HEK293T (cell line): ENCODE measurements at regions not wholly inside any gene's neighbourhood (a gene's known extent, or its start where the extent isn't known, plus 50 kb on each side); places are given as distances from the start of the nearest gene placed in this dataset.

ENCODE experiments used
- CTCF ChIA-PET: fragments of 350-600 bp; formaldehyde crosslinking; extraction: SDS; loops from one replicate; lab custom pipeline; 2021; ENCODE audit warnings: antibody characterized with exemption, inconsistent platforms; lab: Yijun Ruan, JAX
- POLR2A ChIA-PET: fragments of 350-600 bp; formaldehyde crosslinking; extraction: SDS; loops from one replicate; lab custom pipeline; 2020; ENCODE audit warnings: antibody characterized with exemption, inconsistent platforms; lab: Yijun Ruan, JAX
- DNase-seq: peaks from one replicate; pipeline ENCODE4 v3.0.0; 2012; ENCODE audit warnings: mixed read lengths; ENCODE audit errors: extremely low spot score
- ARNT ChIP-seq: fragments of 450-650 bp; IDR thresholded peaks from 2 replicates; pipeline ENCODE4 v1.6.1; 2017; ENCODE audit warnings: mild to moderate bottlenecking
- BHLHE40 ChIP-seq: fragments of 450-650 bp; IDR thresholded peaks from 2 replicates; pipeline ENCODE4 v1.6.1; 2016; ENCODE audit warnings: mild to moderate bottlenecking, moderate library complexity, borderline replicate concordance
- CTBP1 ChIP-seq: fragments of 450-650 bp; IDR thresholded peaks from 2 replicates; pipeline ENCODE4 v1.6.1; 2016; ENCODE audit warnings: borderline replicate concordance
- ELF4 ChIP-seq: fragments of 450-650 bp; IDR thresholded peaks from 2 replicates; pipeline ENCODE4 v1.6.1; 2017; ENCODE audit warnings: antibody characterized with exemption
- FOXA1 ChIP-seq: fragments of 450-650 bp; IDR thresholded peaks from 2 replicates; pipeline ENCODE4 v1.6.1; 2016; ENCODE audit warnings: mild to moderate bottlenecking
- FOXK2 ChIP-seq: fragments of 450-650 bp; IDR thresholded peaks from 2 replicates; pipeline ENCODE4 v1.6.1; 2016; ENCODE audit warnings: mild to moderate bottlenecking
- FOXM1 ChIP-seq: fragments of 450-650 bp; IDR thresholded peaks from 2 replicates; pipeline ENCODE4 v1.6.1; 2017; ENCODE audit warnings: mild to moderate bottlenecking, borderline replicate concordance
- HDGF ChIP-seq: fragments of 450-650 bp; IDR thresholded peaks from 2 replicates; pipeline ENCODE4 v1.6.1; 2017; ENCODE audit warnings: antibody characterized with exemption, borderline replicate concordance
- L3MBTL2 ChIP-seq: fragments of 450-650 bp; conservative IDR thresholded peaks from 2 replicates; pipeline ENCODE4 v1.6.1; 2016; ENCODE audit warnings: mild to moderate bottlenecking
- LEF1 ChIP-seq: fragments of 450-650 bp; IDR thresholded peaks from 2 replicates; pipeline ENCODE4 v1.6.1; 2017; ENCODE audit warnings: mild to moderate bottlenecking, borderline replicate concordance
- NFRKB ChIP-seq: fragments of 450-650 bp; IDR thresholded peaks from 2 replicates; pipeline ENCODE4 v1.6.1; 2016; ENCODE audit warnings: mild to moderate bottlenecking, moderate library complexity
- PKNOX1 ChIP-seq: fragments of 450-650 bp; IDR thresholded peaks from 2 replicates; pipeline ENCODE4 v1.6.1; 2016
- SP1 ChIP-seq: fragments of 450-650 bp; IDR thresholded peaks from 2 replicates; pipeline ENCODE4 v1.6.1; 2017
- SUZ12 ChIP-seq: fragments of 450-650 bp; IDR thresholded peaks from 2 replicates; pipeline ENCODE4 v1.6.1; 2016; ENCODE audit warnings: mild to moderate bottlenecking
- TARDBP ChIP-seq: fragments of 450-650 bp; IDR thresholded peaks from 2 replicates; pipeline ENCODE4 v1.6.1; 2016
- ZNF384 ChIP-seq: fragments of 450-650 bp; IDR thresholded peaks from 2 replicates; pipeline ENCODE4 v1.6.1; 2016

GRCh38 chr1:177790566-177790965 lies 179.3 kb downstream of the SEC16B start:
- ChIA-PET CTCF (no interaction called here), POLR2A (no interaction called here)
- DNase-seq, result no peak
- TF ChIP-seq ARNT, result no peak
- TF ChIP-seq ELF4, result no peak
- TF ChIP-seq FOXM1, result no peak
- TF ChIP-seq FOXA1, result no peak
- TF ChIP-seq FOXK2, result no peak
- no peak for TF ChIP-seq TARDBP
- TF ChIP-seq BHLHE40, result no peak
- TF ChIP-seq LEF1, result no peak
- no peak for TF ChIP-seq CTBP1
- TF ChIP-seq SUZ12, result no peak
- no peak for TF ChIP-seq SP1
- no peak for TF ChIP-seq HDGF
- TF ChIP-seq L3MBTL2, result no peak
- TF ChIP-seq NFRKB, result no peak
- TF ChIP-seq ZNF384, result no peak
- no peak for TF ChIP-seq PKNOX1

DNA sequence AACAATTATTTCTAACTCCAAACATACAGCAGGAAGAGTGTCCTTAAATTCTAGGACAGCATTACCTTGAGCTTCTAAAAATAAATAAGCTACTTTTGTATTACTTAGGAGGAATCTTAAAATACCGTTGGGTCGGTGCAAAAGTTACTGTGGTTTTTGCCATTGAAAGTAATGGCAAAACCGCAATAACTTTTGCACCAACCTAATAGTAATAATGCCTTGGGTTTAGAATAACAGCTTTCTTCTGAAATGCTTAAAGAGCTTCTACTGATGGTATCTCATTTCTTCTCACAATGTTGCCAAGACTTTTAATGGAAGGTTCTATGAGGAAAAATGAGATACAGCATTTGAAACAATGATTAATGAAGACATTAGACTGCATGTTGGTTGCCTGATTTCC lies 179.9 kb downstream of the SEC16B start:
- ChIA-PET POLR2A (no interaction called here), CTCF (no interaction called here)
- DNase-seq, result no peak
- TF ChIP-seq ELF4, result peak; percentile 84
- TF ChIP-seq ZNF384, result no peak
- TF ChIP-seq HDGF, result no peak
- TF ChIP-seq FOXK2, result no peak
- TF ChIP-seq TARDBP, result no peak
- no peak for TF ChIP-seq SP1

DNA sequence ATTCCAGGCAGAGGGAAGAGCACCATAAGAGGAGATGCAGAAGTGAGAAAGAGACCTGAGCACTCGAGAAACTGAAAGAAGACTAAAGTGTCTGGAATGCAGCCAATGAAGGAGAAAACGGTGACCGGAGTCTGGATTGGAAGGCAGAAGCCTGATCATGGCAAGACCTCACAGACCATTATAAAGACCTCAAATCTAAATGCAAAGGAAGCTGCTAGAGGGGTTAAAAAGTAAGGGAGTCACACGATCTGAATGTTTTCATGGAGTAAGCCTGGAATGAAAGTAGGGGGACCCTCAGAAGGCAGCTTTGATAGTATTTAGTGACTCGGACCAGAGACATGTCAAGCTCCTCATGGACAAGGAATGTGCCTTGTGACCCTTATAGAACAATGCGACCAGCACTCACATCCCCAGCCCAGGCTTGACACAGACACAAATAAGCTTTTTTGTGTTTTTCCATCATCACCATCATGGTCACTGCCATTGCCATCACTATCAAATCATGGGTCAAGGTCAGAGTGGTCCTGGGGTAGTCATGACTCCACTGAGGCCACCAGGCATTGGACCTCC lies 183.6 kb downstream of the SEC16B start:
- no peak for DNase-seq
- no peak for TF ChIP-seq LEF1
- no peak for TF ChIP-seq ZNF384
- TF ChIP-seq SP1, result no peak
- TF ChIP-seq BHLHE40, result no peak
- no peak for TF ChIP-seq ARNT
- TF ChIP-seq PKNOX1, result no peak
- no peak for TF ChIP-seq TARDBP
- TF ChIP-seq HDGF, result no peak
- TF ChIP-seq FOXA1, result no peak
- no peak for TF ChIP-seq SUZ12
- ChIA-PET CTCF (no interaction called here), POLR2A (no interaction called here)

- CTCF ChIA-PET, result interaction anchor here (0.7 kb wide), 1 partner anchor 15 kb away, joined by 3 read pairs; no protein-coding TSS in a partner anchor
Measured at GRCh38 chr1:177784936-177785335, 184.9 kb downstream of the SEC16B start.

DNA sequence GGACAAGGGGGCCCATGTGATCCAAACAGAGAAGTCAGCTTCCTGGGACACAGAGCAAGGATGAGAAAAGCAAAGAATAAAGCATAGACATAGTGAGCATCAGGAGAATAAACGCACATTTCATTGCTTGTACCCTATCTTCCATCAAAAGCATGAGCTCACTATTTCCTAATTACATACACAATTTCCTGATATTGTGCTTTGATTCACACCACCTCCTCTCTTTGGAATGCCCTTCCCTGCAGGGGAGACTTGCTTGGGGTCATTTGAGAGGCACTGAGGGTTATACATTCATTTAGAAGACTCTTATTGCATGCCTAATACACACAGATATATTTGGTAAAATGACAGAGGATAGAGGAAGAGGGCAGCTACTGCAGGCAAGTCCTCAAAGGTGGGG lies 185.4 kb downstream of the SEC16B start:
- ChIA-PET POLR2A (no interaction called here), CTCF (interaction anchor here (0.7 kb wide), 1 partner anchor 14 kb away, joined by 3 read pairs; no protein-coding TSS in a partner anchor)
- DNase-seq, result no peak
- TF ChIP-seq ELF4, result no peak
- no peak for TF ChIP-seq FOXA1
- no peak for TF ChIP-seq NFRKB
- no peak for TF ChIP-seq BHLHE40
- no peak for TF ChIP-seq ZNF384
- no peak for TF ChIP-seq PKNOX1
- no peak for TF ChIP-seq FOXK2
- TF ChIP-seq ARNT, result no peak
- no peak for TF ChIP-seq CTBP1
- TF ChIP-seq SUZ12, result no peak

More at GRCh38 chr1:177784936-177785335, 184.9 kb downstream of the SEC16B start:
- no peak for DNase-seq
- TF ChIP-seq FOXA1 (no peak), FOXM1 (no peak), ELF4 (no peak), HDGF (no peak), PKNOX1 (no peak), NFRKB (no peak), ARNT (no peak), SUZ12 (no peak), ZNF384 (no peak), FOXK2 (no peak), BHLHE40 (no peak), LEF1 (no peak), CTBP1 (no peak), TARDBP (no peak), L3MBTL2 (no peak), SP1 (no peak)
- POLR2A ChIA-PET, result no interaction called here

- ChIA-PET CTCF (no interaction called here), POLR2A (no interaction called here)
- TF ChIP-seq NFRKB (no peak), ZNF384 (no peak), FOXK2 (no peak), CTBP1 (no peak), SUZ12 (no peak), L3MBTL2 (no peak), LEF1 (no peak), PKNOX1 (no peak), ELF4 (no peak), TARDBP (no peak), FOXA1 (no peak), ARNT (no peak), BHLHE40 (no peak), HDGF (no peak), SP1 (no peak), FOXM1 (no peak)
- peak; percentile 18 for DNase-seq
Measured at GRCh38 chr1:177783051-177783450, 186.8 kb downstream of the SEC16B start.
